LNCAP (cell line): ENCODE measurements at regions not wholly inside any gene's neighbourhood (a gene's known extent, or its start where the extent isn't known, plus 50 kb on each side); places are given as distances from the start of the nearest gene placed in this dataset.

Source experiments
- CTCF ChIP-seq: fragments of 450-650 bp; IDR thresholded peaks from 2 replicates; pipeline ENCODE4 v1.5.1; 2017; ENCODE audit warnings: mild to moderate bottlenecking

- no peak for TF ChIP-seq CTCF
Observed at GRCh38 chr10:78524342-78524741, 490.7 kb downstream of the RPS24 start.

- TF ChIP-seq CTCF = no peak
Observed at GRCh38 chr10:78524941-78525340, 491.3 kb downstream of the RPS24 start.

- TF ChIP-seq CTCF = no peak
Observed at GRCh38 chr10:78526347-78526746, 492.7 kb downstream of the RPS24 start.

GRCh38 chr10:78527296-78527695, 493.6 kb downstream of the RPS24 start:
- no peak for TF ChIP-seq CTCF

- TF ChIP-seq CTCF = no peak
Observed at GRCh38 chr10:78528749-78529204, 495.1 kb downstream of the RPS24 start.

- TF ChIP-seq CTCF = no peak
Observed at GRCh38 chr10:78529262-78529661, 495.6 kb downstream of the RPS24 start.

- TF ChIP-seq CTCF = no peak
Observed at GRCh38 chr10:78531088-78531487, 497.4 kb downstream of the RPS24 start.

GRCh38 chr10:78532480-78533042, 498.9 kb downstream of the RPS24 start:
- TF ChIP-seq CTCF = no peak
